Mucosa of gallbladder (tissue), 1 donor: ENCODE measurements at regions not wholly inside any gene's neighbourhood (a gene's known extent, or its start where the extent isn't known, plus 50 kb on each side); places are given as distances from the start of the nearest gene placed in this dataset.
"Not testable (repeated sequence)": the region's sequence is repeated elsewhere in the genome, so short reads cannot be mapped to it uniquely, and the experiment has no call there.

Source experiments
- DNase-seq: peaks from one replicate; pipeline ENCODE4 v3.0.0-alpha.2; 2020; ENCODE audit warnings: low spot score
- donor health status: DM: no; HTN: no; CAD: no.

- not testable (repeated sequence) for DNase-seq
Measured at GRCh38 chrX:76774912-76775311, 347.4 kb downstream of the MAGEE1 start.

GRCh38 chrX:76796311-76796710 is 368.8 kb downstream of the MAGEE1 start:
- no peak for DNase-seq

DNA sequence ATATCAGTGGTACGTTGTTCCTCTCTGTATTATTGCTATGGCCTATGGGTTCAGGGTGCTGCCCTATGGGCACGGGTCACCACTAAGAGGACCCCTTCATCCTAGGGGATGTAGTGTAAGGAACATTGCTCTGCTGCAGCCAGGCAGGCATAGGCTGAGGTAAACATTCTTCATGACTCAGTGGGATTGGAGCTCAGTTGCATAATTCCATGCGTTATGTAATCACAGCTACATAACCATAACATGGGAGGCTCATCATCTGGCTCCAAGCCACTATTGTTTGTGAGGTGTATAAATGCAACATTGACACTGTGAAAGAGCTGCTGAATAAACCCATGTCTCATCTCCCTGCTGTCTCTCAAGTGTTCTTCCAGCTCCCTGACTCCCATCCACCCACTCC is 375.2 kb downstream of the MAGEE1 start:
- no peak for DNase-seq

DNA sequence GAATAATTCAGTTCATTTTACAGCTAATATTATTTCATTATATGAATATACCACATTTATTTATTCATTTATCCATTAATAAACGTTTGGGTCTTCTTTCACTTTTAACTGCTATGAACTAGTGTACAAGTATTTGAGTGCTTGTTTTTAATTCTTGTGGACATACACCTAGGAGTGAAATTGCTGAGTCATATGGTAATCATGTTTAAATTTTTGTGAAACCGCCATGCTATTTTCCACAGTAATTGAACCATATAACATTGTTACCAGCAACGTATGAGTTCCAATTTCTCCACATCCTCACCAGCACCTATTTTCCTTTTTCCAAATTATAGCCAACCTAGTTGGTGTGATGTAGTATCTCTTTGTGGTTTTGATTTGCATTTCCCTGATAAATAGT is 388.2 kb downstream of the MAGEE1 start:
- DNase-seq: no peak

DNA sequence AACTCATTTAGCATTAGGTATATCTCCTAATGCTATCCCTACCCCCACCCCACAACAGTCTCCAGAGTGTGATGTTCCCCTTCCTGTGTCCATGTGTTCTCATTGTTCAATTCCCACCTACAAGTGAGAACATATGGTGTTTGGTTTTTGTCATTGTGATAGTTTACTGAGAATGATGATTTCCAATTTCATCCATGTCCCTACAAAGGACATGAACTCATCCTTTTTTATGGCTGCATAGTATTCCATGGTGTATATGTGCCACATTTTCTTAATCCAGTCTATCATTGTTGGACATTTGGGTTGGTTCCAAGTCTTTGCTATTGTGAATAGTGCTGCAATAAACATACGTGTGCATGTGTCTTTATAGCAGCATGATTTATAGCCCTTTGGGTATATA is 389.8 kb downstream of the MAGEE1 start:
- DNase-seq: not testable (repeated sequence)

DNA sequence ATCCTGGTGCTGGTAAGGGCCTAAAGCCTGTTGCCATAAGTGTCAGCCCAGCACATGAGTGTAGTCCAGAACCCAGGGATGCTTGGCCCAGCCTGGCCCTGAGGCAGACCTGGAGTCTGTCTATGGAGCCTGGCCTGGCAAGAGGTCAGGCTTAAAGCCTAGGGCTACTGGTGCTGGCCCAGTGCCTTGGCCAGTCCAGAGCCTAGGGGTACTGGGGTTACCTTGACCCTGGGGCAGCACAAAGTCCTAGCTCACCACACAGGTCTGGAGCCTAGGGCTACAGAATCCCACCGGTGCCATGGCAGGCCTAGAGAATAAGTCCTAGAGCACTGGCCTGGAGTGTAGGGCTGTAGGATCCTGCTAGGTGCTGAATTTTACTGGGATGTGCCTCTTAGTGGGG is 393.8 kb downstream of the MAGEE1 start:
- DNase-seq: no peak

DNA sequence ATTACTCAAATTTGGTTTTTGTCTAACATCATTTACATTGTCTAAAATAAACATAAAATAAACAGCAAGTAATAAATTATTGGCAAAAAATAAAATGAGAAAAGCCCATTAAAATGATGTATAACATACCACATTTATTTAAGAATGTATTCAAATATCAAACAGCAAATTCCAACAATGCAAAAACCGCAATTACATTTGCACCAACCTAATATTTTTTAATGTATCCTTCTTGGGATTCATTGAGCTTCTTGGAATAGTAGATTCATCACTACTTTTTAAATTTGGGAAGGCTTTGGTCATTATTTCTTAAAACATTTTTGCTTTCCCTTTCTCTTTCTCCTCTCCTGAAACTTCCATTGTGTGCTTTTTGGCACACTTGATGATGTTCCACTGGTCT is 400.2 kb downstream of the MAGEE1 start:
- DNase-seq: no peak

GRCh38 chrX:76840902-76841301 is 413.4 kb downstream of the MAGEE1 start:
- DNase-seq: not testable (repeated sequence)

DNA sequence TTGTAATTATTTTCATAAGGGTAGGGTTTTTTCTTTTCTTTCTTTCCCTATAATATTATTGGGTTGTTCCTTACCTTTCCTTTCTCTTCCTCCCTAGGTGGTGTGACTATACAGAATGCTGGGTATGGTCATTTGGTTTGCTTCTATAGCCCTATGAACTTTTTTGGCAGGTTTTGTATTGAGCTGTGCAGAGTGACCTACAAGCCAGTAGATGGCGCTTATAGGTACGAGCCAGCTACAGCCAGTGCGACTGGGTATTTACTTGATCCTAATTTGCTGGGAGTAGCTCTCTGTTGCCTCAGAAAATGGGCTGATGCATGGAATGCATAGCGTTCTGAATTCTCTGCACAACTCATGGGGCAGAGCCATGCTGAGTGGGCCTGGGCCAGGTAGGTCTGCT is 423.3 kb downstream of the MAGEE1 start:
- DNase-seq: no peak

- no peak for DNase-seq
Measured at GRCh38 chrX:76862509-76862908, 435.0 kb downstream of the MAGEE1 start.

DNA sequence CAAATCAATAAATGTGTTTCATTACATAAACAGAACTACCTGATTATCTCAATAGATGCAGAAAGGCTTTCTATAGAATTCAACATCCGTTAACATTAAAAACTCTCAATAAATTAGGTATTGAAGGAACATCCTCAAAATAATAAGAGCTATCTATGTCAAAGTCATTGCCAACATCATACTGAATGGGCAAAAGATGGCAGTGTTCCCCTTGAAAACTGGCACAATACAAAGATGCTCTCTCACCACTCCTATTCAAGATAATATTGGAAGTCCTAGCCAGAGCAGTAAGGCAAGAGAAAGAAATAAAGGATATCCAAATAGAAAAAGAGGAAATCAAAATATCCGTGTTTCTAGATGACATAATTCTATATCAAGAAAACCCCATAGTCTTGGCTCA is 466.4 kb downstream of the MAGEE1 start:
- no peak for DNase-seq

- no peak for DNase-seq
Measured at GRCh38 chrX:76915836-76916235, 488.3 kb downstream of the MAGEE1 start.

- DNase-seq: no peak
Measured at GRCh38 chrX:76918033-76918432, 490.5 kb downstream of the MAGEE1 start.

- no peak for DNase-seq
Measured at GRCh38 chrX:76919761-76920160, 492.3 kb downstream of the MAGEE1 start.

GRCh38 chrX:76920607-76921006 is 493.1 kb downstream of the MAGEE1 start:
- DNase-seq: no peak

GRCh38 chrX:76921176-76921575 is 493.7 kb downstream of the MAGEE1 start:
- DNase-seq: no peak

DNA sequence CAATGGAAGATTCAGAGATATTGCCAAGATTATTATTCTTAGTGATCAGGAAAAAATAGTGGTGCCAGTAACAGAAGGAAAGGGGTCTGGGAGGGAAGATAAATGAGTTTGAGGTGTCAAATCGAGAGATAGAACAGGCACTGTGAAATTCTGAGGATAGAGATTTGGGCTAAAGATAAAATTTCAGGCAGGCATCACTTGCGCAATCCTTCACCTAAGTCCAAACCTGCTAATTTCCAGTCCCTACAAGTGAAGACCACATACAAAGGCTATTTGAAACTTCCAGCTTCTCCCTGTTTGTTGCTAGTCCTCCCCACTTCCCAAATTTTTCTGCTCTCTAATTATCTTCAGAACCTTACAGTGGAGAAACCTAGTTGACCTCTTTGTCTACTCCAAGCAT is 494.6 kb downstream of the MAGEE1 start:
- no peak for DNase-seq

DNA sequence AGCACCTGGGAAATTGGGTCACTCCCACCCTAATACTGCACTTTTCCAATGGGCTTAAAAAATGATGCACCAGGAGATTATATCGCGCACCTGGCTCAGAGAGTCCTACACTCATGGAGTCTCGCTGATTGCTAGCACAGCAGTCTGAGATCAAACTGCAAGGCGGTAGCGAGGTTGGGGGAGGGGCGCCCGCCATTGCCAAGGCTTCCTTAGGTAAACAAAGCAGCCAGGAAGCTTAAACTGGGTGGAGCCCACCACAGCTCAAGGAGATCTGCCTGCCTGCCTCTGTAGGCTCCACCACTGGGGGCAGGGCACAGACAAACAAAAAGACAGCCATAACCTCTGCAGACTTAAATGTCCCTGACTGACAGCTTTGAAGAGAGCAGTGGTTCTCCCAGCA is 497.1 kb downstream of the MAGEE1 start:
- DNase-seq: not testable (repeated sequence)

DNA sequence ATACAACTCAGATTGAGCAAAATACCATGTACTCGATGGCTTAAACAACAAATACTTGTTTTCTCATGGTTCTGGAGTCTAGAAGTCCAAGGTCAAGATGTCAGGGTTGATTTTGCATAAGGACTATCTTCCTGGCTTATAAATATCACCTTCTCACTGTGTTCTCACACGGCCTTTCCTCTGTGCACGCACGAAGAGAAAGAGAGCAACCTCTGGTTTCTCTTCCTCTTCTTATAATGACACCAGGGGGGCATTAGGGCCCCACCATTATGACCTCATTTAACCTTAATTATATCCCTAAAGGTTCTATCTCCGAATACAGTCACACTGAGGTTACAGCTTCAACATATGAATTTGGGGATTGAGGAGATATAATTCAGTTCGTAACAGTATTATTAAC is 504.0 kb downstream of the MAGEE1 start:
- no peak for DNase-seq

- DNase-seq: no peak
Measured at GRCh38 chrX:76957485-76957884, 489.7 kb upstream of the FGF16 start.

DNA sequence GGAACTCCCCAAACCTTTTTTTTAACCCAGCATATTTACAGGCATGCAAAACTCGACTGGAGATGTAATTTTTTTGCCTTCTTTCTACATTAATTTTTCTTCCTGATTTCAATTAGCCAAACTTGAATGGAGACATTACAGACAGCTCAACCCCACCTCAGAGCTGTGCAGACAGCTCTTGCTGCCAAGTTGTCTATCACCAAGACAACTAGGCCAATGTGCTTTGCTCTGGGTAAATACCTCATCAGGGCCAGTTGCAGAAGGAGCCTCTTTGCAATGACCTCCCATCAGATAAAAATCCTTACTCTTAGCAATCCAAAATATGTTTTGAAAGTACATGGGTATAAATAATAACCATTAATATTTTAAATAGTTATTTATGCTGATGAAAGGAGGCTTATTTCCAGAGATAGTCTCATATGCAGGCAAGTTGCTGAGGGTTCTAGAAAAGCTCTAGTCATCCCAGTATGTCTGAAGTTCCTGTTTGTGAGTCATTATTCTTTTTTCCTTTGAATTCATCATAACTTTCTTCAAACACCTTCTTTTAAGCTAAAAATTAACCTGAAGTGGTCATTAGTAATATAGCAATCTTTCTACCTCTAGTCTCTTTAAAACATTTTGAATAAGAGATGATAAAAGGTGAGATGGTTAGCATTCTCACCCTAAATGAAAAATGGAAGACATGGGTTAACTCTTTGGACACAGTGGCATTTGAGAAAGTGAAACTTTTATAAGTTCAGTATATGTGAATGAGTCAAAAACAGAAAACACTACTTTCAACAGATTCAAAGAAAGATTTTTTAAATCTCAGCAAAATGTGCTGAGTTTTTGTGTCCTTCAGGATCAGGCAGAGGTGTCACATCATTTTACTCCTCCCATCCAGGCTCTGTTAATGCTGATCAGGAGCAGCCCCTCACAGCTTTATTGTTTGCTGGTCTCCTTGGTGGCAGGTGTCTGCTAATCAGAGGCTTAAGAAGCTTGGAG is 475.5 kb upstream of the FGF16 start:
- no peak for DNase-seq

- DNase-seq: no peak
Measured at GRCh38 chrX:76977452-76977851, 469.7 kb upstream of the FGF16 start.

DNA sequence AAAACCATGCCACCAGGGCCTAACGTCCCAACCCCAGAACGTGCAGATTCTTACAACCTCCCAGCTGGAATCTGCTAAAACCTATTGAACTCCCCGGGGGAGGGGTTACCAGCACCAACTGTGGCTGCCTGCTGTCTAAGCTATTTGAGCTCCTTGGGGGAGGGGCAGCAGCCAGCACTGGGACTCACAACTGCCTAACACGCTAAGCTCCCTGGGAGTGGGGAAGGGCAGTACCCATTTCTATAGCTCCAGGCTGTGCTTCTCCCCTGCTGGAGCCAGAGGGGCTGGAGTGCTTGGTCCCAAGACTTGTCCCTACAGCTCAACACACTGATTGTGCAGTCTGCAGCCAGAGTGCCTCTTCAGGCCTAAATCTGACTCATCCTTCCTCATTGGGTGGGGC is 459.8 kb upstream of the FGF16 start:
- DNase-seq: no peak

GRCh38 chrX:76996641-76997040 is 450.5 kb upstream of the FGF16 start:
- DNase-seq: no peak
